ENCODE measurements at regions not wholly inside any gene's neighbourhood (a gene's known extent, or its start where the extent isn't known, plus 50 kb on each side); places are given as distances from the start of the nearest gene placed in this dataset.

DNA sequence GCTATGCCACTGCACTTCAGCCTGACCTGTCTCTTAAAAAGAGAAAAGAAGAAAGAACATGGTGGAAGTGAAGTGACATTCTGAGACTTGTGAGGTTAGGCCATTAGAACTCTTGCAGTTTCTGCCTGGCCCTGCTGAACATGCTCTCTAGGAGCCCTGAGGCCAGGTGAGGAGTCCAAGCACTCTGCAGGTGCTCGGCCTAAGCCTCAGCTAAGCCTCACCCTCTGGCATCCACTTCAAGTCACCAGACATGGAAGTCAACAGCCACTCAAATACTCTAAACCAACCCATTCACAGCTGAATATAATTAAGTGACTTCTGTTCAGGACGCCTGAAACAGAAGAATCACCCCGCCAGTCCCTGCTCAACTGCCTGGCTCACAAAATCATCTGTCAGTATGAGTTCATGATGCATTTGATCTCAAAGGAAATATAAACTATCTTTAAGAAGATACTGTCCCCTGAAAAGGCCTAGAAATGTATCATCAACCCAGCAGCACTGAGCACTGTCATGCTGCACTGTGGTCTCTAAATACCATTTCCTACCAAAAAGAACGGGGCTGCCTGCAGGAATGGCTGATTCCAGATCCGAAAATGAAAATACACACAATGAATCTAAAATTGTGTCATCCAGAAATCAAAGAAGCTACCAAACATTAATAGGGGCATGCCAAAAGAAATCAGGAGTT, 118.8 kb downstream of the PSMG1 start:
- Histone ChIP-seq H3K4me3 (ENCODE audit: low read depth, low read length) (no peak overlapping the region), H3K36me3 (ENCODE audit: control insufficient read depth, insufficient read depth, low read length) (no peaks in the 10 kb centered on the region), H3K4me1 (ENCODE audit: control insufficient read depth, insufficient read depth, low read length) (no peaks in the 10 kb centered on the region), H3K27me3 (ENCODE audit: control insufficient read depth, insufficient read depth, low read length) (no peaks in the 10 kb centered on the region), H3K27ac (ENCODE audit: low read depth, low read length) (no peak overlapping the region), H3K9ac (ENCODE audit: low read depth, low read length) (no peak overlapping the region), H3K9me3 (ENCODE audit: control insufficient read depth, insufficient read depth, low read length) (peaks cover 9% of the 10 kb centered on the region; the same call in 1 of the 2 replicates)

GRCh38 chr21:39063517-39063916, 119.7 kb downstream of the PSMG1 start:
- no peaks in the 10 kb centered on the region for H3K4me1 ChIP-seq (ENCODE audit: control insufficient read depth, insufficient read depth, low read length)
- H3K9me3 ChIP-seq (ENCODE audit: control insufficient read depth, insufficient read depth, low read length) = peaks cover 9% of the 10 kb centered on the region; the same call in 1 of the 2 replicates
- no peak overlapping the region for H3K27ac ChIP-seq (ENCODE audit: low read depth, low read length)
- no peaks in the 10 kb centered on the region for H3K27me3 ChIP-seq (ENCODE audit: control insufficient read depth, insufficient read depth, low read length)
- H3K9ac ChIP-seq (ENCODE audit: low read depth, low read length) = no peak overlapping the region
- H3K36me3 ChIP-seq (ENCODE audit: control insufficient read depth, insufficient read depth, low read length) = no peaks in the 10 kb centered on the region
- H3K4me3 ChIP-seq (ENCODE audit: low read depth, low read length) = no peak overlapping the region

DNA sequence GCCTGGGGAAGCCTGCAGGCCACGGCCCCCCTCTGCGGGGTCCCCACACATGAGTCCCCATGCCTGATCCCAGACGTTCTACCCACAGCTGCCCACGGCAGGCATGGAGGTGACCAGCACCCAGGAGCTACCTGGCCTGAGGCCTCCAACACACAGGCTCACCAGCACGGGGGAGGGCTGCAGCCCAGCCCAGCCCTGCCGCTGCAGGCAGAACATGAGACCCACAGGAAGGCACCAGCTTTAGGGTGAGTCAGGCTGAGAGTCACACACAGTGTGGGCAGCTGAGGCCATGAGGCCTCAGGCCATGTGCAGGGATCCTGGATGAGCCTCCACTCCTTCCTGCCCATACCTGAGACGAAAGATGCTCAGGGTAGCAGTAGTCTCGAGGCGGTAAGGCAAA, 121.1 kb downstream of the PSMG1 start:
- Histone ChIP-seq H3K27me3 (ENCODE audit: control insufficient read depth, insufficient read depth, low read length) (no peaks in the 10 kb centered on the region), H3K27ac (ENCODE audit: low read depth, low read length) (no peak overlapping the region), H3K9me3 (ENCODE audit: control insufficient read depth, insufficient read depth, low read length) (peaks cover 9% of the 10 kb centered on the region; the same call in 1 of the 2 replicates), H3K4me1 (ENCODE audit: control insufficient read depth, insufficient read depth, low read length) (no peaks in the 10 kb centered on the region), H3K36me3 (ENCODE audit: control insufficient read depth, insufficient read depth, low read length) (no peaks in the 10 kb centered on the region), H3K4me3 (ENCODE audit: low read depth, low read length) (no peak overlapping the region), H3K9ac (ENCODE audit: low read depth, low read length) (no peak overlapping the region)

GRCh38 chr21:39061766-39062165, 121.5 kb downstream of the PSMG1 start:
- Histone ChIP-seq H3K4me3 (ENCODE audit: low read depth, low read length) (no peak overlapping the region), H3K9ac (ENCODE audit: low read depth, low read length) (no peak overlapping the region)

GRCh38 chr21:39060485-39061083, 122.7 kb downstream of the PSMG1 start:
- Histone ChIP-seq H3K4me1 (ENCODE audit: control insufficient read depth, insufficient read depth, low read length) (no peaks in the 10 kb centered on the region), H3K27ac (ENCODE audit: low read depth, low read length) (no peak overlapping the region), H3K9me3 (ENCODE audit: control insufficient read depth, insufficient read depth, low read length) (peaks cover 9% of the 10 kb centered on the region; the same call in 1 of the 2 replicates), H3K36me3 (ENCODE audit: control insufficient read depth, insufficient read depth, low read length) (no peaks in the 10 kb centered on the region), H3K9ac (ENCODE audit: low read depth, low read length) (no peak overlapping the region), H3K27me3 (ENCODE audit: control insufficient read depth, insufficient read depth, low read length) (no peaks in the 10 kb centered on the region), H3K4me3 (ENCODE audit: low read depth, low read length) (no peak overlapping the region)

More at GRCh38 chr21:39061766-39062165, 121.5 kb downstream of the PSMG1 start:
- Histone ChIP-seq H3K27me3 (ENCODE audit: control insufficient read depth, insufficient read depth, low read length) (no peaks in the 10 kb centered on the region), H3K36me3 (ENCODE audit: control insufficient read depth, insufficient read depth, low read length) (no peaks in the 10 kb centered on the region), H3K27ac (ENCODE audit: low read depth, low read length) (no peak overlapping the region), H3K4me1 (ENCODE audit: control insufficient read depth, insufficient read depth, low read length) (no peaks in the 10 kb centered on the region), H3K9me3 (ENCODE audit: control insufficient read depth, insufficient read depth, low read length) (peaks cover 9% of the 10 kb centered on the region; the same call in 1 of the 2 replicates)

GRCh38 chr21:39057121-39057520, 126.1 kb downstream of the PSMG1 start:
- H3K9me3 ChIP-seq (ENCODE audit: control insufficient read depth, insufficient read depth, low read length) = no peaks in the 10 kb centered on the region
- no peaks in the 10 kb centered on the region for H3K4me1 ChIP-seq (ENCODE audit: control insufficient read depth, insufficient read depth, low read length)
- H3K36me3 ChIP-seq (ENCODE audit: control insufficient read depth, insufficient read depth, low read length) = no peaks in the 10 kb centered on the region
- H3K4me3 ChIP-seq (ENCODE audit: low read depth, low read length) = no peak overlapping the region
- H3K27ac ChIP-seq (ENCODE audit: low read depth, low read length) = no peak overlapping the region
- H3K27me3 ChIP-seq (ENCODE audit: control insufficient read depth, insufficient read depth, low read length) = no peaks in the 10 kb centered on the region
- H3K9ac ChIP-seq (ENCODE audit: low read depth, low read length) = no peak overlapping the region

- Histone ChIP-seq H3K27ac (ENCODE audit: low read depth, low read length) (no peak overlapping the region), H3K4me1 (ENCODE audit: control insufficient read depth, insufficient read depth, low read length) (no peaks in the 10 kb centered on the region), H3K9me3 (ENCODE audit: control insufficient read depth, insufficient read depth, low read length) (no peaks in the 10 kb centered on the region), H3K4me3 (ENCODE audit: low read depth, low read length) (no peak overlapping the region), H3K9ac (ENCODE audit: low read depth, low read length) (no peak overlapping the region), H3K36me3 (ENCODE audit: control insufficient read depth, insufficient read depth, low read length) (no peaks in the 10 kb centered on the region), H3K27me3 (ENCODE audit: control insufficient read depth, insufficient read depth, low read length) (no peaks in the 10 kb centered on the region)
Observed at GRCh38 chr21:39056636-39057035, 126.6 kb downstream of the PSMG1 start.

GRCh38 chr21:39055167-39055767, 128.0 kb downstream of the PSMG1 start:
- H3K9me3 ChIP-seq (ENCODE audit: control insufficient read depth, insufficient read depth, low read length) = no peaks in the 10 kb centered on the region
- no peaks in the 10 kb centered on the region for H3K27me3 ChIP-seq (ENCODE audit: control insufficient read depth, insufficient read depth, low read length)
- H3K4me1 ChIP-seq (ENCODE audit: control insufficient read depth, insufficient read depth, low read length) = no peaks in the 10 kb centered on the region
- H3K9ac ChIP-seq (ENCODE audit: low read depth, low read length) = no peak overlapping the region
- no peak overlapping the region for H3K4me3 ChIP-seq (ENCODE audit: low read depth, low read length)
- H3K27ac ChIP-seq (ENCODE audit: low read depth, low read length) = no peak overlapping the region
- no peaks in the 10 kb centered on the region for H3K36me3 ChIP-seq (ENCODE audit: control insufficient read depth, insufficient read depth, low read length)

DNA sequence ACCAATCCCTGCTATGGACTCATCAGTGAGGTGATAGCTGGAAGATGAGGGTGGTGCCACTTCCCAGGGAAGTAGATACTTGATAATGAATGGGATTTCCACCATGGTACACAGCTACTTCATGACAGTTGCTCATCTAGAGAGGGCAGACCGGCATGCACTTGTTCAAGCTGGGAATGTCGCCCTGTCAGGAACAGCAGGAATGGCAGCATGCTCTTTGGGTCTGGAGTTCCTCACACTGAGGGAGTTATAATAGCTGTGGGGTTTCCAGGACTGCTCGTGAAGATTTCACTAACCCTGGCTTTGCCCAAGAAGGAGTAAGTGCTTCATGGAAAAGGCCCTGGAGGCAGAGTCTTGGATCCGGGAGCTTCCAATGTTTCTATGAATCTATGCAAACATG, 129.2 kb downstream of the PSMG1 start:
- H3K4me3 ChIP-seq (ENCODE audit: low read depth, low read length) = no peak overlapping the region
- no peaks in the 10 kb centered on the region for H3K9me3 ChIP-seq (ENCODE audit: control insufficient read depth, insufficient read depth, low read length)
- no peaks in the 10 kb centered on the region for H3K27me3 ChIP-seq (ENCODE audit: control insufficient read depth, insufficient read depth, low read length)
- H3K27ac ChIP-seq (ENCODE audit: low read depth, low read length) = no peak overlapping the region
- H3K4me1 ChIP-seq (ENCODE audit: control insufficient read depth, insufficient read depth, low read length) = no peaks in the 10 kb centered on the region
- H3K9ac ChIP-seq (ENCODE audit: low read depth, low read length) = no peak overlapping the region
- no peaks in the 10 kb centered on the region for H3K36me3 ChIP-seq (ENCODE audit: control insufficient read depth, insufficient read depth, low read length)

GRCh38 chr21:39053126-39053525, 130.1 kb downstream of the PSMG1 start:
- peaks cover 4% of the 10 kb centered on the region; the same call in 1 of the 2 replicates for H3K4me1 ChIP-seq (ENCODE audit: control insufficient read depth, insufficient read depth, low read length)
- no peaks in the 10 kb centered on the region for H3K36me3 ChIP-seq (ENCODE audit: control insufficient read depth, insufficient read depth, low read length)
- H3K9me3 ChIP-seq (ENCODE audit: control insufficient read depth, insufficient read depth, low read length) = no peaks in the 10 kb centered on the region
- no peak overlapping the region for H3K9ac ChIP-seq (ENCODE audit: low read depth, low read length)
- no peak overlapping the region for H3K4me3 ChIP-seq (ENCODE audit: low read depth, low read length)
- H3K27ac ChIP-seq (ENCODE audit: low read depth, low read length) = no peak overlapping the region
- no peaks in the 10 kb centered on the region for H3K27me3 ChIP-seq (ENCODE audit: control insufficient read depth, insufficient read depth, low read length)

GRCh38 chr21:39052718-39053117, 130.5 kb downstream of the PSMG1 start:
- no peak overlapping the region for H3K9ac ChIP-seq (ENCODE audit: low read depth, low read length)
- H3K9me3 ChIP-seq (ENCODE audit: control insufficient read depth, insufficient read depth, low read length) = no peaks in the 10 kb centered on the region
- H3K27ac ChIP-seq (ENCODE audit: low read depth, low read length) = no peak overlapping the region

More at GRCh38 chr21:39052718-39053117, 130.5 kb downstream of the PSMG1 start:
- peaks cover 4% of the 10 kb centered on the region; the same call in 1 of the 2 replicates for H3K4me1 ChIP-seq (ENCODE audit: control insufficient read depth, insufficient read depth, low read length)
- H3K36me3 ChIP-seq (ENCODE audit: control insufficient read depth, insufficient read depth, low read length) = no peaks in the 10 kb centered on the region
- H3K4me3 ChIP-seq (ENCODE audit: low read depth, low read length) = no peak overlapping the region
- no peaks in the 10 kb centered on the region for H3K27me3 ChIP-seq (ENCODE audit: control insufficient read depth, insufficient read depth, low read length)

Measured in HUES48 (cell line).